ENCODE measurements at regions not wholly inside any gene's neighbourhood (a gene's known extent, or its start where the extent isn't known, plus 50 kb on each side); places are given as distances from the start of the nearest gene placed in this dataset.

GRCh38 chrX:113726466-113726865, 857.4 kb upstream of the HTR2C start:
- no peak for DNase-seq

DNA sequence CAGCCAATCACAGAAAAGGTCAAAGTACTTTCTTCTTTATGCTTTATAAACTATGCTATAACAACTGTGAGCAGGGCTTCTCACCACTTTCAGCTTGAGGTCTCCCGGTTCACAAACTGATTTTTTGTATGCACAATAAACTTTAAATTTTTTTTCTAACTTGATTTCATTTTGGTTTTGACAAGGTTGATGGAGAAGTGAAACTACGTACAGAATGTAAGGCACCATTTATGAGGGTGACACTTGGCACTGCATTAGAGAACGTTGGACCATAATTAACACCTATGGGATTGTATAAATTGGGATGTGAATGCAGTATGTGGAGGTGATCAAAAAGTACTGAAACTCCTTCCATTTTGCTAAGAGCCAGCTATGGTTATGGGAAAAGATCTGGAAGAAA, 857.9 kb upstream of the HTR2C start:
- DNase-seq = no peak

DNA sequence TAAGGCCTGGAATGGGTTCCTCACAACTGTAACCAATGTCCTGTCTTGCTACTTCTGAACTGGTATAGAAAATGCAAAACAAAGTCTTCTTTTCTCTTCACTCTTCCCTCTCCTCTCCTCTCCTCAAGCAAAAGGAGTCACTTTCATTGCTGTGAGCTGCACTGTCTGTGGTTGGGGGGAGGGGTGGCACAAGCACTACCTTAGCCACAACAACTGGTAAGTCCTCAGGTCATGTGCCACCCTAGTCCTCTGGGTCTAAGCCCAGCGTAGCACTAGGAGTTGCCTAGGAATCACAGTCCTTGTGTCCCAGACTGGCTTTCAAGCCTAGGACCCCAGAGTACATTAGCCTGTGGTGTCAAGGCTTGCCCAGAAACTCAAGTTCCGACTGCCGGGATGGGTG, 859.3 kb upstream of the AMOT start:
- no peak for DNase-seq

DNA sequence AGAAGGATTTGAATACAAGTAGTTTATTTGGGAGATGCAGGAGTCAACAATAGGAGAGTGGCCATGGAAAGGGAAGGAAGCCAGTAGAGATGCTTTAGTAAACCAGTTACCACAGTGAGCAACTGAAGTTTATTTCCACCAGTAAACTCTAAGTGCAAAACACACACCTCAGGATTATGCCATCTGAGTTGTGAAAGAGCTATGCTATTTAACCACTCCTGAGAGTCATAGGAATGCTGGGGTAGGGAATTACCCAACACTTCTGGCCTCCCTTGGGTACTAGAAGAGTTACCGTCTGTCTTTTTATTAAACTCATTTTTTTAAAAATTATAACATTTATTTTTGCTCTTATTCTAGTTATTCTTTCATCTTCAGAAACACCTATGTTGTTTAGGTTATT, 834.6 kb upstream of the AMOT start:
- no peak for DNase-seq

DNA sequence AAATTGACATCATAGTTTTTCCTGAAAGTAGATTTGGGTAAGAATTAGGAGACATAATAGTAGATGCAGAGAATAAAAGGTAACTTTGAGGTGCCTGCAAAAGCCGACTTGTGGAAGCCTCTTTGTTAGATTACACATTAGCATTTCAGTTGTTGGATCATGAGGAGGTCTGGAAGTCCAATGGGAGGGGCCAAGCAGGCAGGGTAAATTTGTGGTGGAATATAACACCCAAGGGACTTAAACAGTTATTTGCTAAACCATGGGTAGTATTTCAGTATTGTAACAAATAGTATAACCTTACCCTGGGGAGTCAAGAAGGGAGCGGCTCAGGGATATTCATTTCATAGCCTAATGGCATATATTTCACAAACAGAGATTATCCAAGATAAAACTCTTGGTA, 810.7 kb upstream of the AMOT start:
- DNase-seq = no peak

- no peak for DNase-seq
Observed at GRCh38 chrX:113644426-113644825, 803.8 kb upstream of the AMOT start.

DNA sequence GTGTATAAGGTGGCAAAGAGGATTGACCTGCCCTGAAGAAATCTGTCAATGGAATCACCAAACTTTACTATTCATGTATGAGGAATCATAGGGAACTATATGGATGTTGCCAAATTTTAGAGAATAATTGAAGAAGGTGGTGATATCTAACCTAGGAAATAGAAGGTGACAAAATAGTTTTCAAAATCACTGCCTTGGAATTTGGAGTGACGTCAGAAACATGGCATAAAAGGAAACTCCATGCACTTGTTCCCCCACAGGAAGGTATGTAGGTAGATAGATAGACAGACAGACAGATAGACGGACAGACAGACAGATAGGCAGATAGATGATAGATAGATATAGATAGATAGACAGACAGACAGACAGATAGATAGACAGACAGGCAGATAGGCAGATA, 793.9 kb upstream of the AMOT start:
- no peak for DNase-seq

GRCh38 chrX:113629326-113629725, 788.7 kb upstream of the AMOT start:
- DNase-seq = no peak

GRCh38 chrX:113594123-113594841, 753.7 kb upstream of the AMOT start:
- no peak for DNase-seq

GRCh38 chrX:113586281-113586898, 745.8 kb upstream of the AMOT start:
- DNase-seq = no peak

DNA sequence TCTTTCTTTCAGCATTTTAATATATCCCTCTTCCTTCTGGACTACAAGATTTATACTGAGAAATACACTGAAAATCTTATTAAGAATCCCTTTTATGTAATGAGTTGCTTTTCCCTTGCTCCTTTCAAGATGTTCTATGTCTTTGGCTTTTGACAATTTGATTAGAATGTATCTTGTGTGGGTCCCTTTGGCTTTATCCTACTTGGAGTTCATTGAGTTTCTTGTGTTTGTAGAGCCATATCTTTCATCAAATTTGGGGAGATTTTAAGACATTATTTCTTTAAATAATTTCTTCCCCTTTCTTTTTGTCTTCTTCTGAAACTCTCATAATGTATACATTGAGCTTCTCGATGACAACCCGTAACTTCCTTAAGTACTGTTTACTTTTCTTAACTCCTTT, 739.9 kb upstream of the AMOT start:
- DNase-seq = no peak

GRCh38 chrX:113558576-113558975, 717.9 kb upstream of the AMOT start:
- no peak for DNase-seq

GRCh38 chrX:113551919-113552318, 711.3 kb upstream of the AMOT start:
- no peak for DNase-seq

DNA sequence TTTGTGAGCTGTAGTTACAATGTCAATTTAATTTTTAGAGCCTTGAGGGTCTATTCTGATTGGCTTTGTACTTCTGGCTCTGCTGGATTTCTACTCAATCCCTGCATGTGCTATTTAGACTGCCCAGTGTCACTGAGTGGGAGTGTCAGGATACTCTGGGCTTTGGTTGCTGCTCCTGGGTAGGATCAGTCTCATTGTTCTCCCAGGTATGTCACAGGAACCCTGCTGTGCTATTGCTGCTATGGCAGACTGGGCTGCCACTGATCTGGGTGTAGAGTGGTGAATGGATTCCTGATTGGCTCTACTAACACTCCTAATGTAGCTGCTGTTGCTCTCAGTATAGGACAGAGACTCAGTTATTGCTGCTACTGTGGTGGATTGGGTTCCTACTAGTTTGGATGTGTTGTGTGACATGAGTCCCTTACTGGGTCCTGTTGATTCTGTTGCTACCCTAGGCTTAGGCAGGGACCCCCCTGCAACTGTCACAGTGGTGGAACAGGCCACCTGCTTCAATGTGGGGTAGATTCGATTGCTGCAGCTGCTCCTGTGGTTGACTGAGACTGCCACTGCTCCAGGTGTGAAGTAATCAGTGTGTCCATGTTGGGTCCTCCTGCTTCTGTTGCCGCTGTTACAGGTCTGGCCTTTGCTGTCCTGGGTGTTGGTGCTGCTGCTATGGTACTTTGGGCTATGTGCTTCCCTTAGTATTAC, 707.8 kb upstream of the AMOT start:
- no peak for DNase-seq

DNA sequence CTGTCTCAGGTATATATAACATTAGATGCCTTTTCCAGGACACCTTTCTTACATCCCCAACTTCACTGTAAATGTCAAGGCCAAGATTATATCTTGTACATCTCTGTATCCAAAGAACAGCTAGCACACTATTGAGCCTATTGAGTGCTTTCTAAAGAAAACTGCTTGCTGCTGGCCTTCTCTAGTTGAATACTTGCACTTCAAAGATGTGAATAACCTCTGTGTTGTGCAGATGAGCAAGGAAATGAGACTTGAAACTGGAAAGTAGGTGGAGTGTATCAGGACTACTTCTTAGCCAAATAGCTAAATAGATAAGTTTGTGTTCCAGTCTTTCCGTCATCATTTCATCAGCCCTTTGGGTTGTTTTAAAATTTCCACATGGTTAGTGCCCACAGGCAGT, 704.4 kb upstream of the AMOT start:
- DNase-seq = no peak

GRCh38 chrX:113539599-113540356, 699.1 kb upstream of the AMOT start:
- no peak for DNase-seq

GRCh38 chrX:113529426-113530013, 688.9 kb upstream of the AMOT start:
- DNase-seq = no peak

GRCh38 chrX:113522814-113523213, 682.2 kb upstream of the AMOT start:
- DNase-seq = no peak

GRCh38 chrX:113514906-113515305, 674.3 kb upstream of the AMOT start:
- no peak for DNase-seq

DNA sequence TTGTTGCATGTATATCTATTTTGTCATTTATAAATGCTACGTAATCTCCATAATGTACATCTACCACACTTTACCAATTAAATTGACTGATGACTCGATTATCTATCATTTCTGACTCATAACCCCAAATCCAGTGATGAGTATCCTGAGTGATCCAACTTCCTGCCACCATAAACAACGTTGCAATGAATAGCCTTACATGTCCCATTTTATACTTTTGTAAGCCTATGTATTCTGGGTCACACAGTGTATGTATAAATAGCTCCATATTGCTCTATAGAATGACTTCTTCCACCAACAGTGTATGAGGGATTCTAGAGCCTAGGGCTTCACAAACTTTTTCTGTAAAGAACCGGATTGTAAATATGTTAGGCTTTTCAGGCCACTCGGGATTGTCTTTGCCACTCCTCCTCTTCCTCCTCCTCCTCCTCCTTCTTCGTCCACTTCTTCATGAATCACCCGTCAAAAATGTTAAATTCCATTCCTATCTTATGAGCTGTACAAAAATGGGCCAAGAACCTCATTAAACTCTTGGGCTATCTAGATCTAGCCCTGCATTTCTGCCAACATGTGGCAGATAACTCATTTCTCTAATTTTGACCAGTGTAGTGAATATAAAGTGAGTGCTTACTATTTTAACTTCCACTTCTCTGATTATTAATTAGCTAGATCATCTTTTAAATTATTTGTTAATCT, 672.2 kb upstream of the AMOT start:
- no peak for DNase-seq

GRCh38 chrX:113510586-113510985, 670.0 kb upstream of the AMOT start:
- no peak for DNase-seq

- no peak for DNase-seq
Observed at GRCh38 chrX:113492895-113493294, 652.3 kb upstream of the AMOT start.

DNA sequence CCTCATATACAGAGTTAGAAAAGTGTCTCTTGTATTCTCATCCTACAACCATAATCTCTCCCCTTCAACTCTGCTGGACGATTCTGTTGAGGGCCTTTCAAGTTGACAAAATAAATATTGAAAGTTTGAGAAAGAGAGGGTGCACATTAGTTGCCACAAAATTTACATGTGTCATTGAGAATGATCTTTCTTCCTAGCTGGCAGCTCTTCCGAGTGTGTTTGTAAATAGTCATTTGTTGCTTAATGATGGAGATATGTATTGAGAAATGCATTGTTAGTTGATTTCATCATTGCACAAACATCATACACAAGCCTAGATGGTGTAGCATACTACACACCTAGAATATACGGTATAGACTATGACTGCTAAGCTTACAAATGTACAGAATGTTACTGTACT, 632.8 kb upstream of the AMOT start:
- no peak for DNase-seq
